ENCODE measurements at regions not wholly inside any gene's neighbourhood (a gene's known extent, or its start where the extent isn't known, plus 50 kb on each side); places are given as distances from the start of the nearest gene placed in this dataset.

GRCh38 chr6:74605922-74606581, 599.8 kb downstream of the COL12A1 start:
- peaks cover 15% of the 10 kb centered on the region for H3K4me1 Mint-ChIP-seq
- H3F3A ChIP-seq (replicated peaks; ENCODE audit: low read depth): no peaks in the 10 kb centered on the region

More at GRCh38 chr6:74605922-74606581, 599.8 kb downstream of the COL12A1 start:
- Histone ChIP-seq H4K20me1 (replicated peaks; ENCODE audit: insufficient read depth) (no peaks in the 10 kb centered on the region), H3K27me3 (ENCODE audit: insufficient read depth) (no peaks in the 10 kb centered on the region), H3K4me2 (no peak overlapping the region), H3K36me3 (ENCODE audit: insufficient read depth) (no peaks in the 10 kb centered on the region), H3K79me2 (replicated peaks; ENCODE audit: insufficient read depth) (no peaks in the 10 kb centered on the region), H3K4me3 (no peak overlapping the region), H3K9me2 (ENCODE audit: insufficient read depth) (no peaks in the 10 kb centered on the region), H2AFZ (no peak overlapping the region), H3K27ac (ENCODE audit: low read depth) (no peak overlapping the region), H3K4me1 (ENCODE audit: insufficient read depth) (no peaks in the 10 kb centered on the region)
- no peak overlapping the region for H3K27ac Mint-ChIP-seq
- no peaks in the 10 kb centered on the region for H3K9me3 Mint-ChIP-seq
- no peak for TF ChIP-seq ZNF462 (CRISPR knock-in tag; IDR thresholded peaks at IDR 0.05)
- TF ChIP-seq STAT1 (IDR thresholded peaks at IDR 0.05; ENCODE audit: unreplicated experiment): no peak
- TF ChIP-seq EZH2 (IDR thresholded peaks at IDR 0.05; ENCODE audit: low read depth, unreplicated experiment): no peak
- no peak for TF ChIP-seq ETS1 (IDR thresholded peaks at IDR 0.05)
- no peak for TF ChIP-seq CREB1 (CRISPR knock-in tag; IDR thresholded peaks at IDR 0.05; ENCODE audit: low read depth)
- H3K36me3 Mint-ChIP-seq (ENCODE audit: low read depth): no peaks in the 10 kb centered on the region
- no peaks in the 10 kb centered on the region for H3K27me3 Mint-ChIP-seq (ENCODE audit: insufficient read depth, low read depth, poor library complexity)
- DNase-seq (ENCODE audit: low spot score): no peak
- no peak for ATAC-seq
- no peak overlapping the region for H3K4me3 Mint-ChIP-seq

Measured in GM23338 (cell line).